AG04449 (cell line): ENCODE measurements at regions not wholly inside any gene's neighbourhood (a gene's known extent, or its start where the extent isn't known, plus 50 kb on each side); places are given as distances from the start of the nearest gene placed in this dataset.
"Not testable (repeated sequence)": the region's sequence is repeated elsewhere in the genome, so short reads cannot be mapped to it uniquely, and the experiment has no call there.

Source experiments
- CTCF ChIA-PET: fragments of 350-600 bp; formaldehyde crosslinking; extraction: SDS; loops from one replicate; lab custom pipeline; 2021; ENCODE audit warnings: antibody characterized with exemption; lab: Yijun Ruan, JAX
- POLR2A ChIA-PET: fragments of 400-600, 350-600 bp; formaldehyde crosslinking; extraction: SDS; loops from one replicate; lab custom pipeline; 2020; ENCODE audit warnings: antibody characterized with exemption, inconsistent platforms; lab: Yijun Ruan, JAX
- DNase-seq: peaks from one replicate; pipeline ENCODE4 v3.0.0-alpha.2; 2010; ENCODE audit warnings: low read depth, low spot score
- H3K4me3 ChIP-seq: 2 replicates; pipeline ENCODE4 v1.5.1; 2011; ENCODE audit warnings: low read depth, mild to moderate bottlenecking, control low read depth, low read length
- TF ChIP-seq, protein P1 (sequence below): IDR thresholded peaks from one replicate; pipeline ENCODE4 v1.5.1; 2011; ENCODE audit warnings: mild to moderate bottlenecking, moderate library complexity, low read length, control low read depth, inconsistent platforms; ENCODE audit not compliant: insufficient read depth; ENCODE audit errors: missing control alignments

DNA sequence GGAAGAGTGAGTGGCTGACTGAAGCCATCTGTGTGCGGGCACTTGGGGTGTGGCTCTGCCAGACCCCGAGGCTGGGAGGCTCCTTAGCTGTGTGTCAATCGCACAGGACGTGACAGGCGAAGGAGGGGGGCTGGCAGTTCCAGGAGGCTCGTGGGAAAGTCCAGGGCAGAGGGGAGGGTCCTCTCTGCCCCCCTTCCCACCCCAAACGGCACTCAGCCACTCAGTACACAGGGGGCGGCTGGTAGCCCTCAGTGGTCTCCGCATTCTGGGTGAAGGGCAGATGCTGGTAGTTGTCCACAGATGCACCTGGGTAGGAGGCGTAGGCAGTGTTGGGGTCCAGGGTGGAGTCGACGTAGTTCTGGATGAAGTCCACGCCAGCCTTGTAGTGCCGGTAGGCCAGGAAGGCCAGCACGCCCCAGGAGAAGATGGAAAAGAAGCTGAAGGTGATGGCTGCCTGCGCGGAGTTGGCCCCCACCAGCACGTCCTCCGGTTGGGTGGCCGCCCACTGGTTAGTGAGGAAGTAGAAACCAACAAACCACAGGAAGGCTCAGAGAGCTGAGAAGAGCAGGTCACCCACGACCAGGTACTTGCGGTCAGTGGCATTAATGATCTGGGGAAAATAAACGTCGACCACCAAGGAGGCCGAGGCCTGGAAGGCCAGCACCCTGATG is 85.4 kb upstream of the CEP78 start:
- CTCF ChIA-PET: no interaction called here

DNA sequence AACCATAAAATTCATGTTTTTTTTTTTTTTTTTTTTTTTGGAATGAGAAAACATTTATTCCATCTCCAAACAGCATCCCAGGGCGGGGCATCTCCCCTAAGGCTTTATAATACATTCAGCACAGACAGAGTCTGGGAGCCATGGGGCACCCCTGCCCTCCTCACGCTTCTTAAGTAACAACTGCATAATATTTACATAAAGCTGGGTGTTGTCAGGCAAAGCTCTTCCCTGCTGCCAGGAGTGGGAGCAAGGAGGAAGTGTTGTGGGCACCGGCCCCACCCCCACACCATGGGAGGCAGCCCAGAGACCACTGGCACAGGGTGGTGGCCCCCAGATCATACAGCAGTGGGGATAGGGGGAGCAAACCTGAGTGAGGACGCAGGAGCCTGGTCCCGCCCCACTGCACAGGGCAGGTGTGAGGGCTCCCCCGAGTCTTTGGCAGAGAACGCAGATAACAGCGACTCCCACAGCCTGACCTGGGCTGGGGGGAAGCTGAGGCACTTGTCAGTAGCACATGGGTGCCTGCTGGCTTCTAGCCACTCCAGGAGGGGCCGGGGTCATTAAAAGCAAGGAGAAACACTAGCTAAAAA is 86.1 kb upstream of the CEP78 start:
- TF ChIP-seq, protein P1, sequence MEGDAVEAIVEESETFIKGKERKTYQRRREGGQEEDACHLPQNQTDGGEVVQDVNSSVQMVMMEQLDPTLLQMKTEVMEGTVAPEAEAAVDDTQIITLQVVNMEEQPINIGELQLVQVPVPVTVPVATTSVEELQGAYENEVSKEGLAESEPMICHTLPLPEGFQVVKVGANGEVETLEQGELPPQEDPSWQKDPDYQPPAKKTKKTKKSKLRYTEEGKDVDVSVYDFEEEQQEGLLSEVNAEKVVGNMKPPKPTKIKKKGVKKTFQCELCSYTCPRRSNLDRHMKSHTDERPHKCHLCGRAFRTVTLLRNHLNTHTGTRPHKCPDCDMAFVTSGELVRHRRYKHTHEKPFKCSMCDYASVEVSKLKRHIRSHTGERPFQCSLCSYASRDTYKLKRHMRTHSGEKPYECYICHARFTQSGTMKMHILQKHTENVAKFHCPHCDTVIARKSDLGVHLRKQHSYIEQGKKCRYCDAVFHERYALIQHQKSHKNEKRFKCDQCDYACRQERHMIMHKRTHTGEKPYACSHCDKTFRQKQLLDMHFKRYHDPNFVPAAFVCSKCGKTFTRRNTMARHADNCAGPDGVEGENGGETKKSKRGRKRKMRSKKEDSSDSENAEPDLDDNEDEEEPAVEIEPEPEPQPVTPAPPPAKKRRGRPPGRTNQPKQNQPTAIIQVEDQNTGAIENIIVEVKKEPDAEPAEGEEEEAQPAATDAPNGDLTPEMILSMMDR: no peak
- H3K4me3 ChIP-seq: no peak overlapping the region
- POLR2A ChIA-PET: no interaction called here
- no peak for DNase-seq
- CTCF ChIA-PET: no interaction called here

More for the DNA sequence above, 85.4 kb upstream of the CEP78 start:
- POLR2A ChIA-PET: no interaction called here
- no peak for DNase-seq
- no peak overlapping the region for H3K4me3 ChIP-seq
- TF ChIP-seq, protein P1: no peak

DNA sequence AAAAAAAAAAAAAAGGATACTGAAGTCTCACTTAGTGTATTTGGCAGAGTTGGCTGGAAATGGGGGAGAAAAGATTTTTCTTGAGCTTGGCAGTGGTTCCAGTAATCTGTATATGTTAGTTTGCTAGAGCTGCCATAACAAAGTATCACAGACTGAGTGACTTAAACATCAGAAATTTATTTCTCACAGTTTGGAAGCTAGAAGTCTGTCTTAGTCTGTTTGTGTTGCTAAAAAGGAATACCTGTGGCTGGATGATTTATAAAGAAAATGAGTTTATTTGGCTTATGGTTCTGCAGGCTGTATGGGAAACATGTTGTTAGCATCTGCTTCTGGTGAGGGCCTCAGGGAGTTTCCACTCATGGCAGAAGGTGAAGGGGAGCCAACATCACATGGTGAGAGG is 89.6 kb upstream of the CEP78 start:
- CTCF ChIA-PET: no interaction called here
- POLR2A ChIA-PET: no interaction called here
- DNase-seq: peak; percentile 14
- H3K4me3 ChIP-seq: no peak overlapping the region
- TF ChIP-seq, protein P1: no peak

DNA sequence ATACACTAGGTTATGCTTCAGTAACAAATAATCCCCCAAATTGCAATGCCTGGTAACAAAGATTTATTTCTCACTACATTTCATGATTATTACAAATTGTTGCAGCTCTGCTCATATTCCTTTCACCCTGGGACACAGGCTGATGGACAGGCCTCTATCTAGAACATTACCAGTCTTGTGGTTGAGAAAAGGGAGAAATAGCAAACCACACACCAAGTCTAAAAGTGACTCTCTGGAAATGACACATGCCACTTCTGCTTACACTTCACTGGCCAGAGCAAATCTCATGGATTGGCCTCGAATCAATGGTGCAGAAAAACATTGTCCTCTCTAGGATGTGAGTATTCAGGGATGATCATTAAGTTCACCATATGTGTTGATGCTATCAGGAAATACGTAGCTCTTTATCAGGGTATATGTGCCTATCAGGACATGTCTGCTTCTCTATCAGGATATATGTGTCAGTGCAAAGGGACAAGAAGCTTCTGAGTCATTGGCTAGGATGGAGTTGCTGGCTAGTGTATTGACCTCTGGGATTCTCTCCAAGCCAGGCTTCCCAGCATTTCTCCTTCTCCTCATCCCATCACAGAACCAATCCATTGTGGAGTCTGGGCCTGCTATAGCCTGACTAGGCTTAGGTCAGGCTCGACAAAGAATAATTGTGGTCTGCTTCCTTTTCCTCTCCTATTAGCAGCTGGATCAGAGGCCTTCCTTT is 91.1 kb upstream of the CEP78 start:
- TF ChIP-seq, protein P1: no peak
- DNase-seq: no peak
- POLR2A ChIA-PET: no interaction called here
- CTCF ChIA-PET: interaction anchor here (1.4 kb wide), 1 partner anchor 23 kb away, joined by 4 read pairs; no protein-coding TSS in a partner anchor
- no peak overlapping the region for H3K4me3 ChIP-seq

DNA sequence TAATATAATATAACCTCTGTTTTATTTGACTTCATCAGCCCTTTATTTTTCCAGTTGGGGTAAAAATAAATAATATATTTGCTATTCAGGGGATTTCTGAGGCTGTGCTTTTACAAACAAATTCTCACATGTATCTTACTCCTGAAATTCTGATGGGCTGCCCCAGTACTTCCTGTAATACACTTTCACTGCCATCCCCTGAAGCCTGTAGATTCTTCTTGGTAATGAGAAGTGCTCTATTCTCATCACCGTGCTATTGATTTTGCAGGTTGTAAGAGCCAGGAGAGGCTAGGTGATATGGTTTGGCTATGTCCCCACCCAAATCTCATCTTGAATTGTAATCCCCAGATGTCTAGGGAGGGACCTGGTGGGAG is 91.9 kb upstream of the CEP78 start:
- TF ChIP-seq, protein P1: no peak
- ChIA-PET POLR2A (no interaction called here), CTCF (interaction anchor here (1.4 kb wide), 1 partner anchor 22 kb away, joined by 4 read pairs; no protein-coding TSS in a partner anchor)
- no peak for DNase-seq
- no peak overlapping the region for H3K4me3 ChIP-seq

DNA sequence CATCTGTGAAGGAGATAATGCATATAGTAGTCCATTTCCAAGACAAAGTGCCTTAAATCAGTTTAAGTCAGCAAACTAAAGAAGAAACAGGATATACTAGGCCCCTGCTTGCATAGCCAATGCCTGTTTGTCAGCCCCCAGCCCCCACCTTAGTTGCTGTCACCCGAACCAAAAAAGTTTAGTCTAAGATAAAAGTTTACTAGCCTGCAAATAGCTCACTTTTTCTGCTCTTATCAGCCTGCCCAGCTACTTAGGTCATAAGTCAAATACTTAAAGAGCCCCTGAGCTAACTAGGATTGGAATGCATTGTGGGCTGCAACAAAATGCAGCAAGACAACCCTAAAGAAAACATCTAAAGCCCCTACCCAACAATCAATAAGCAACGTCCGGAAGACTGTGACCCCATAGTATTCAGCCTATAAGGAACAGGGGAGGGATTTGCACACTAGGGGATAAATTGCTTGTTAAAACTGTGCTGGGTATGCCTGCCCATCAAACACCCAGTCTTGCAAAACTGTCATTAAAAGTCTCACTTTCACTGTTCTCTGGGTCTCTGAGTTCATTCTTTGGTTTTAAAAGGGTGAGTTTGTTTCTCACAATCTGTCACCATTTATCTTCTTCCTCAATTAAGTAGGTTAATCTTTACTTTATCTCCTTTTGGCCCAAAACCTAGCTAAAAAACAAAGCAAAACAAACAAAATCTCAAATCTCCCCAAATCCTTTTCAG is 92.4 kb upstream of the CEP78 start:
- DNase-seq: no peak
- no peak overlapping the region for H3K4me3 ChIP-seq
- TF ChIP-seq, protein P1: no peak
- ChIA-PET POLR2A (no interaction called here), CTCF (no interaction called here)

DNA sequence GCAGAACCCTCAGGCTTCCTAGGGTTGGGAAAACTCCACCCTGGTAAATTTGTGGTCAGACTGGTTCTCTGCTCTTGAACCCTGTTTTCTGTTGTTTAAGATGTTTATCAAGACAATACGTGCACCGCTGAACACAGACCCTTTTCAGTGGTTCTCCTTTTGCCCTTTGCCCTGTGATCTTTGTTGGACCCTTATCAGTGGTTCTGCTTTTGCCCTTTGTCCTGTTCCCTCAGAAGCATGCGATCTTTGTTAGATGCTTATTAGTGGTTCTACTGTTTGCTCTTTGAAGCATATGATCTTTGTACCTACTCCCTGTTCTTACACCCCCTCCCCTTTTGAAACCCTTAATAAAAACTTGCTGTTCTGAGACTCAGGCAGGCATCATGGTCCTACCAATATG is 93.6 kb upstream of the CEP78 start:
- POLR2A ChIA-PET, H3K4me3 ChIP-seq, DNase-seq, CTCF ChIA-PET: not testable (repeated sequence)
